ENCODE measurements at regions not wholly inside any gene's neighbourhood (a gene's known extent, or its start where the extent isn't known, plus 50 kb on each side); places are given as distances from the start of the nearest gene placed in this dataset.

- Histone ChIP-seq H3K27ac (no peak overlapping the region), H3K27me3 (ENCODE audit: insufficient read depth in 3 of 3, low read length in 2 of 3) (peaks cover 0 to 4% (median 1%) of the 10 kb centered on the region in 3 donors), H3K4me1 (no peaks in the 10 kb centered on the region), H3K4me3 (no peak overlapping the region), H3K36me3 (ENCODE audit: insufficient read depth in 1 of 2, low read depth in 1 of 2) (no peaks in the 10 kb centered on the region), H3K9me3 (no peaks in the 10 kb centered on the region)
- no peak for TF ChIP-seq CTCF (IDR thresholded peaks at IDR 0.05)
- WGBS, 3 donors = 48 to 72% (median 53%) methylated on average over 4 of the region's 4 CpGs
- ATAC-seq (peak; percentile 72 to 99 (median 87)), DNase-seq (no peak)
- intact Hi-C loops (cut with DNase I) = no loop called here
These were observed 137.1 kb upstream of the MAGI3 start for GRCh38 chr1:113253187-113253586.

GRCh38 chr1:113253590-113253989, 136.7 kb upstream of the MAGI3 start:
- ATAC-seq (no peak), DNase-seq (no peak)
- peaks cover 0 to 4% (median 1%) of the 10 kb centered on the region in 3 donors for H3K27me3 ChIP-seq (ENCODE audit: insufficient read depth in 3 of 3, low read length in 2 of 3)
- no peaks in the 10 kb centered on the region for H3K4me1 ChIP-seq
- TF ChIP-seq CTCF (IDR thresholded peaks at IDR 0.05) = no peak
- 63 to 77% (median 67%) methylated on average over 2 of the region's 2 CpGs for WGBS, 3 donors
- no peak overlapping the region for H3K27ac ChIP-seq
- H3K4me3 ChIP-seq = no peak overlapping the region
- H3K9me3 ChIP-seq = no peaks in the 10 kb centered on the region
- H3K36me3 ChIP-seq (ENCODE audit: insufficient read depth in 1 of 2, low read depth in 1 of 2) = no peaks in the 10 kb centered on the region
- intact Hi-C loops (cut with DNase I) = no loop called here

- DNase-seq = no peak
- intact Hi-C loops (cut with DNase I) = no loop called here
- ATAC-seq = no peak
- H3K27me3 ChIP-seq (ENCODE audit: insufficient read depth in 3 of 3, low read length in 2 of 3) = peaks cover 0 to 4% (median 1%) of the 10 kb centered on the region in 3 donors
- WGBS, 3 donors = 60 to 69% (median 63%) methylated on average over 7 of the region's 7 CpGs
- H3K9me3 ChIP-seq = no peaks in the 10 kb centered on the region
- no peak for TF ChIP-seq CTCF (IDR thresholded peaks at IDR 0.05)
- no peak overlapping the region for H3K27ac ChIP-seq
- no peaks in the 10 kb centered on the region for H3K36me3 ChIP-seq (ENCODE audit: insufficient read depth in 1 of 2, low read depth in 1 of 2)
- H3K4me1 ChIP-seq = no peaks in the 10 kb centered on the region
- no peak overlapping the region for H3K4me3 ChIP-seq
These were observed 135.1 kb upstream of the MAGI3 start for GRCh38 chr1:113255038-113255719.

- DNase-seq (no peak), ATAC-seq (no peak)
- 44 to 46% (median 46%) methylated on average over 8 of the region's 8 CpGs for WGBS, 3 donors
- Histone ChIP-seq H3K27ac (no peak overlapping the region), H3K27me3 (ENCODE audit: insufficient read depth in 3 of 3, low read length in 2 of 3) (peaks cover 0 to 4% (median 1%) of the 10 kb centered on the region in 3 donors), H3K9me3 (no peaks in the 10 kb centered on the region), H3K4me3 (no peak overlapping the region), H3K36me3 (ENCODE audit: insufficient read depth in 1 of 2, low read depth in 1 of 2) (no peaks in the 10 kb centered on the region), H3K4me1 (no peaks in the 10 kb centered on the region)
- TF ChIP-seq CTCF (IDR thresholded peaks at IDR 0.05) = no peak
- intact Hi-C loops (cut with DNase I) = no loop called here
These were observed 134.5 kb upstream of the MAGI3 start for GRCh38 chr1:113255720-113256347.

All from psoas muscle (tissue), 7 donors.